Astrocyte of the spinal cord (primary cell): ENCODE measurements at regions not wholly inside any gene's neighbourhood (a gene's known extent, or its start where the extent isn't known, plus 50 kb on each side); places are given as distances from the start of the nearest gene placed in this dataset.
A peak's percentile ranks its signal among the peaks of the same experiment; 100 is the strongest.
"Not testable (repeated sequence)": the region's sequence is repeated elsewhere in the genome, so short reads cannot be mapped to it uniquely, and the experiment has no call there.

Experiments used
- DNase-seq: peaks from one replicate; pipeline ENCODE4 v3.0.0; 2011; ENCODE audit warnings: low read depth, low spot score
- H3K4me3 ChIP-seq: 2 replicates; pipeline ENCODE4 v1.5.1; 2011; ENCODE audit warnings: low read depth, mild to moderate bottlenecking, low read length, moderate library complexity
- CTCF ChIP-seq: IDR thresholded peaks from 2 replicates; pipeline ENCODE4 v1.5.1; 2012; ENCODE audit warnings: low read depth, mild to moderate bottlenecking, low read length, inconsistent platforms
- in situ Hi-C: cut with HindIII; loops from 2 replicates; pipeline ENCODE4 v1.10.0; 2017; ENCODE audit warnings: low sequenced_read_pairs

- no peak for DNase-seq
- H3K4me3 ChIP-seq, result no peak overlapping the region
- TF ChIP-seq CTCF, result peak; percentile 19
- in situ Hi-C loops, result no loop called here
Measured at GRCh38 chr3:908839-909238, 184.0 kb upstream of the CNTN6 start.

GRCh38 chr3:912717-913116 lies 180.1 kb upstream of the CNTN6 start:
- in situ Hi-C loops, DNase-seq, H3K4me3 ChIP-seq: not testable (repeated sequence)

GRCh38 chr3:923161-923910 lies 169.5 kb upstream of the CNTN6 start:
- DNase-seq, result no peak
- no peak for TF ChIP-seq CTCF
- no peak overlapping the region for H3K4me3 ChIP-seq
- in situ Hi-C loops, result no loop called here

- H3K4me3 ChIP-seq, result no peak overlapping the region
- DNase-seq, result no peak
- in situ Hi-C loops, result no loop called here
- TF ChIP-seq CTCF, result no peak
Measured at GRCh38 chr3:930866-931265, 162.0 kb upstream of the CNTN6 start.

- no peak for DNase-seq
- in situ Hi-C loops, result no loop called here
- H3K4me3 ChIP-seq, result no peak overlapping the region
- TF ChIP-seq CTCF, result no peak
Measured at GRCh38 chr3:933326-933725, 159.5 kb upstream of the CNTN6 start.

- in situ Hi-C loops, result no loop called here
- H3K4me3 ChIP-seq, result no peak overlapping the region
- DNase-seq, result no peak
- TF ChIP-seq CTCF, result no peak
Measured at GRCh38 chr3:944786-945185, 148.0 kb upstream of the CNTN6 start.

- in situ Hi-C loops, result no loop called here
- DNase-seq, result no peak
- TF ChIP-seq CTCF, result no peak
- no peak overlapping the region for H3K4me3 ChIP-seq
Measured at GRCh38 chr3:945738-946137, 147.1 kb upstream of the CNTN6 start.
